ENCODE measurements at regions not wholly inside any gene's neighbourhood (a gene's known extent, or its start where the extent isn't known, plus 50 kb on each side); places are given as distances from the start of the nearest gene placed in this dataset.

DNA sequence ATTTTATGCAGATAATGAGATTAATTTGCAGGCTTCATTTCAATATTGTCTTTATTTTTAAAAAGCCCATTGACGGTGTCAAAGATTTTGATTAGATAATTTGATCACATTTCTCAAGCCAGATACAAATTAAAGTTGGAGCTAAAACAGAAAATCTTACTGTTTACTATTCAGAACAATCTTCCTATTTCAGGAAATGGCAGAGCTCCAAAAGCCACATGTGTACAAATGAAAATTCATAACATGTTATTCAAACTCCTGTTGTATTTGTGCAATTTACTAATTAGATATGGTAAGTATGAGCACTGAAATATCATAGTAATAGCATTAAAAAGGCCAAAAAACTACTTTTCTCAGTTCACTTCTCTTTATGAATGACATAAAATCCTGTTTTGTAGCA, 682.9 kb downstream of the KCNJ3 start:
- peaks cover 19% of the 10 kb centered on the region for H3K4me1 ChIP-seq (ENCODE audit: control insufficient read depth, extremely low read depth, insufficient read depth, low read length)
- DNase-seq (ENCODE audit: low read depth, low spot score) (peak; percentile 79), FAIRE-seq (no peak)
- no peaks in the 10 kb centered on the region for H3K27me3 ChIP-seq (ENCODE audit: control insufficient read depth in 2 of 2, insufficient read depth in 2 of 2, low read length in 2 of 2)
- POLR2A ChIA-PET: no interaction called here
- H2AFZ ChIP-seq (ENCODE audit: low read depth, low read length): no peak overlapping the region
- no peaks in the 10 kb centered on the region for H3K9me1 ChIP-seq (replicated peaks; ENCODE audit: control insufficient read depth, extremely low read depth, insufficient read depth, low read length)
- no peak overlapping the region for H3K4me2 ChIP-seq (ENCODE audit: insufficient read depth, low read length)
- intact Hi-C loops (cut with micrococcal nuclease) (no loop called here), dilution Hi-C loops (cut with MboI; ENCODE audit: extremely low pct_ligation_motif_present, low sequenced_read_pairs) (no loop called here)
- H3K9ac ChIP-seq (replicated peaks; ENCODE audit: extremely low read depth, insufficient read depth, low read length): peak overlapping the region; percentile 9
- H3K9me3 ChIP-seq (replicated peaks; ENCODE audit: control insufficient read depth, insufficient read depth, low read length): no peaks in the 10 kb centered on the region
- H3K4me3 ChIP-seq (replicated peaks in 1 of 3; ENCODE audit: insufficient read depth in 1 of 3, low read depth in 1 of 3, low read length in 3 of 3): no peak overlapping the region
- BruUV-seq (replicated peaks): no TSS peak
- no peak overlapping the region for H3K27ac ChIP-seq (ENCODE audit: insufficient read depth, low read depth, low read length)
- no peak for TF ChIP-seq MYC (IDR thresholded peaks at IDR 0.05; ENCODE audit: low read depth, low read length)
- TF ChIP-seq POLR2AphosphoS5 (IDR thresholded peaks at IDR 0.05; ENCODE audit: insufficient read depth, low read depth, low read length): no peak
- TF ChIP-seq, protein P1, sequence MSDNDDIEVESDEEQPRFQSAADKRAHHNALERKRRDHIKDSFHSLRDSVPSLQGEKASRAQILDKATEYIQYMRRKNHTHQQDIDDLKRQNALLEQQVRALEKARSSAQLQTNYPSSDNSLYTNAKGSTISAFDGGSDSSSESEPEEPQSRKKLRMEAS (IDR thresholded peaks at IDR 0.05; ENCODE audit: insufficient read depth, insufficient read length): no peak
- TF ChIP-seq EZH2 (IDR thresholded peaks at IDR 0.05; ENCODE audit: borderline replicate concordance, low read depth, low read length, severe bottlenecking): no peak
- no peak for TF ChIP-seq JUN (IDR thresholded peaks at IDR 0.05; ENCODE audit: borderline replicate concordance, insufficient read depth, insufficient read length, low read depth)
- no peaks in the 10 kb centered on the region for H3K36me3 ChIP-seq (ENCODE audit: control insufficient read depth in 2 of 2, extremely low read depth in 1 of 2, insufficient read depth in 2 of 2, low read length in 2 of 2)
- H3K79me2 ChIP-seq (ENCODE audit: control insufficient read depth, insufficient read depth, low read length): no peaks in the 10 kb centered on the region
- CTCF ChIA-PET: interaction anchor here (0.8 to 2.0 kb wide), 6 partner anchors 8 to 1954 kb away, joined by 3 to 13 read pairs (median 3); no protein-coding TSS in a partner anchor
- no peaks in the 10 kb centered on the region for H4K20me1 ChIP-seq (replicated peaks; ENCODE audit: control insufficient read depth, extremely low read depth, insufficient read depth, low read length)

DNA sequence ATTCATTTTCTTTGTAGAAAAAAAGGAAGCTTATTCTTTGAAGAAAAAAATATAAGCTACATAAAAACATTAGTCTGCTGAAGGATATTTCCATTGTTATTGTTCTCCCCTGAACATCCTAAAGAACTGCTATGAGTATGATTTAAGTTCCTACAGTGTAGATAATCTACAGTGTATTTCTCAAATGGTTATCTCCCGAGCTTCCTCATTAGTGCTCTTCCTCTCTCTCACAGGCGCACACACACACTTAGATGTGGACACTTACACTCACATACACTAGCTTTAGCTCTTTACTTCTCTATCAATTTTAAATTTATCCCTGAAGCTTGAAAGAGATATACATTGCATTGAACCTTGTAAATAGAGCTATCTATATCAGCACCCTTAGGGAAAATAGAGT, 681.0 kb downstream of the KCNJ3 start:
- CTCF ChIA-PET: interaction anchor here (0.6 to 6.2 kb wide), 10 partner anchors 11 to 1957 kb away, joined by 3 to 238 read pairs (median 9); no protein-coding TSS in a partner anchor
- Histone ChIP-seq H3K36me3 (ENCODE audit: control insufficient read depth in 2 of 2, extremely low read depth in 1 of 2, insufficient read depth in 2 of 2, low read length in 2 of 2) (no peaks in the 10 kb centered on the region), H3K9me1 (replicated peaks; ENCODE audit: control insufficient read depth, extremely low read depth, insufficient read depth, low read length) (no peaks in the 10 kb centered on the region), H3K9ac (replicated peaks; ENCODE audit: extremely low read depth, insufficient read depth, low read length) (no peak overlapping the region), H4K20me1 (replicated peaks; ENCODE audit: control insufficient read depth, extremely low read depth, insufficient read depth, low read length) (no peaks in the 10 kb centered on the region), H3K9me3 (replicated peaks; ENCODE audit: control insufficient read depth, insufficient read depth, low read length) (no peaks in the 10 kb centered on the region), H2AFZ (ENCODE audit: low read depth, low read length) (peak overlapping the region; percentile 14), H3K4me3 (replicated peaks in 1 of 3; ENCODE audit: insufficient read depth in 1 of 3, low read depth in 1 of 3, low read length in 3 of 3) (no peak overlapping the region), H3K27ac (ENCODE audit: insufficient read depth, low read depth, low read length) (no peak overlapping the region), H3K27me3 (ENCODE audit: control insufficient read depth in 2 of 2, insufficient read depth in 2 of 2, low read length in 2 of 2) (no peaks in the 10 kb centered on the region), H3K4me2 (ENCODE audit: insufficient read depth, low read length) (no peak overlapping the region), H3K4me1 (ENCODE audit: control insufficient read depth, extremely low read depth, insufficient read depth, low read length) (peaks cover 19% of the 10 kb centered on the region), H3K79me2 (ENCODE audit: control insufficient read depth, insufficient read depth, low read length) (no peaks in the 10 kb centered on the region)
- BruUV-seq (replicated peaks): no TSS peak
- FAIRE-seq (no peak), DNase-seq (ENCODE audit: low read depth, low spot score) (peak; percentile 41)
- POLR2A ChIA-PET: no interaction called here
- dilution Hi-C loops (cut with MboI; ENCODE audit: extremely low pct_ligation_motif_present, low sequenced_read_pairs): no loop called here
- TF ChIP-seq JUN (IDR thresholded peaks at IDR 0.05; ENCODE audit: borderline replicate concordance, insufficient read depth, insufficient read length, low read depth) (no peak), GATA2 (IDR thresholded peaks at IDR 0.05; ENCODE audit: insufficient read depth, insufficient read length, low read depth, low read length) (no peak), FOS (IDR thresholded peaks at IDR 0.05; ENCODE audit: borderline replicate concordance, insufficient read depth, low read length) (no peak), EZH2 (IDR thresholded peaks at IDR 0.05; ENCODE audit: borderline replicate concordance, low read depth, low read length, severe bottlenecking) (no peak), MYC (IDR thresholded peaks at IDR 0.05; ENCODE audit: low read depth, low read length) (no peak), POLR2AphosphoS5 (IDR thresholded peaks at IDR 0.05; ENCODE audit: insufficient read depth, low read depth, low read length) (no peak), POLR2A (IDR thresholded peaks at IDR 0.05; ENCODE audit: low read depth, low read length) (no peak)
- TF ChIP-seq, protein P2, sequence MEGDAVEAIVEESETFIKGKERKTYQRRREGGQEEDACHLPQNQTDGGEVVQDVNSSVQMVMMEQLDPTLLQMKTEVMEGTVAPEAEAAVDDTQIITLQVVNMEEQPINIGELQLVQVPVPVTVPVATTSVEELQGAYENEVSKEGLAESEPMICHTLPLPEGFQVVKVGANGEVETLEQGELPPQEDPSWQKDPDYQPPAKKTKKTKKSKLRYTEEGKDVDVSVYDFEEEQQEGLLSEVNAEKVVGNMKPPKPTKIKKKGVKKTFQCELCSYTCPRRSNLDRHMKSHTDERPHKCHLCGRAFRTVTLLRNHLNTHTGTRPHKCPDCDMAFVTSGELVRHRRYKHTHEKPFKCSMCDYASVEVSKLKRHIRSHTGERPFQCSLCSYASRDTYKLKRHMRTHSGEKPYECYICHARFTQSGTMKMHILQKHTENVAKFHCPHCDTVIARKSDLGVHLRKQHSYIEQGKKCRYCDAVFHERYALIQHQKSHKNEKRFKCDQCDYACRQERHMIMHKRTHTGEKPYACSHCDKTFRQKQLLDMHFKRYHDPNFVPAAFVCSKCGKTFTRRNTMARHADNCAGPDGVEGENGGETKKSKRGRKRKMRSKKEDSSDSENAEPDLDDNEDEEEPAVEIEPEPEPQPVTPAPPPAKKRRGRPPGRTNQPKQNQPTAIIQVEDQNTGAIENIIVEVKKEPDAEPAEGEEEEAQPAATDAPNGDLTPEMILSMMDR (IDR thresholded peaks at IDR 0.05; ENCODE audit: extremely low read depth in 1 of 2, insufficient read depth in 1 of 2, low read depth in 1 of 2, low read length in 2 of 2): no peak
- TF ChIP-seq, protein P1 (IDR thresholded peaks at IDR 0.05; ENCODE audit: insufficient read depth, insufficient read length): no peak
- intact Hi-C loops (cut with micrococcal nuclease): loop anchor here (2.0 to 10.0 kb wide), 3 partner anchors 815 to 1115 kb away; no protein-coding TSS in a partner anchor
